Suprapubic skin (tissue), 4 donors: ENCODE measurements at regions not wholly inside any gene's neighbourhood (a gene's known extent, or its start where the extent isn't known, plus 50 kb on each side); places are given as distances from the start of the nearest gene placed in this dataset.

Experiments
- CTCF ChIP-seq, 2 donors: fragments of 200-600 bp in 1 of 2; fragments of 450-650 bp in 1 of 2; sonication (generic) in 1 of 2; IDR thresholded peaks; one replicate each; pipeline ENCODE4 v1.5.1; 2016 to 2019; ENCODE audit warnings: antibody characterized with exemption in 2 of 2, mild to moderate bottlenecking in 1 of 2, moderate library complexity in 1 of 2
- EP300 ChIP-seq: sonication (generic); formaldehyde crosslinking; IDR thresholded peaks from one replicate; pipeline ENCODE4 v1.6.1; 2017; ENCODE audit warnings: antibody characterized with exemption
- POLR2A ChIP-seq, 2 donors: fragments of 450-650 bp; IDR thresholded peaks; one replicate each; pipeline ENCODE4 v1.6.1; 2017; ENCODE audit warnings: antibody characterized with exemption in 2 of 2, mild to moderate bottlenecking in 2 of 2, moderate library complexity in 2 of 2
- POLR2AphosphoS5 ChIP-seq, 3 donors: sonication (generic); formaldehyde crosslinking; IDR thresholded peaks; one replicate each; pipeline ENCODE4 v1.6.1; 2017; ENCODE audit warnings: antibody characterized with exemption in 3 of 3

DNA sequence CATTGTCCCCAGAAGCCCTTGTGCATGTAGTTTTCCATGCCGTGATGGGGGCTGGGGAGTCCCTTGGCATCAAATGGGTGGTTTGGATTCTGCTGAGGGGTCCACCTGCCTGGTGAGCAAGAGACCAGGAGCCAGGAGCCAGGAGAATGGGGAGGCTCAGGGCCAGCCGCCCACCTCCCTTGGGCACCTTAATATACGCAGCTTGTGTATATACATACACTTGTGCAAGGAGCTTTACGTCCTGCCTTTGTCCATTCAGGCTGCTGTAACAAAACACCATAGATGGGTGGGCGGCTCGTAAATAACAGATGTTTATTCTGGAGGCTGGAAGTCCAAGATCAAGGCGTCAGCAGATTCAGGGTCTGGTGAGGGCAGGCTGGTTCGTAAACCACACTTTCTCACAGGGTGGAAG, 62.5 kb downstream of the SMIM38 start:
- TF ChIP-seq POLR2A (IDR thresholded peaks at IDR 0.05) (no peak), CTCF (IDR thresholded peaks at IDR 0.05) (no peak), POLR2AphosphoS5 (IDR thresholded peaks at IDR 0.05) (no peak), EP300 (no peak)
